VCaP (cell line): ENCODE measurements at regions not wholly inside any gene's neighbourhood (a gene's known extent, or its start where the extent isn't known, plus 50 kb on each side); places are given as distances from the start of the nearest gene placed in this dataset.
A peak's percentile ranks its signal among the peaks of the same experiment; 100 is the strongest.

Experiments used
- H3K27ac ChIP-seq: fragments of 450-650 bp; 2 replicates; pipeline ENCODE4 v1.5.1; 2017
- TF ChIP-seq, protein P1 (sequence below): fragments of 450-650 bp; conservative IDR thresholded peaks from 2 replicates; pipeline ENCODE4 v1.5.1; 2017; ENCODE audit warnings: mild to moderate bottlenecking, moderate library complexity

DNA sequence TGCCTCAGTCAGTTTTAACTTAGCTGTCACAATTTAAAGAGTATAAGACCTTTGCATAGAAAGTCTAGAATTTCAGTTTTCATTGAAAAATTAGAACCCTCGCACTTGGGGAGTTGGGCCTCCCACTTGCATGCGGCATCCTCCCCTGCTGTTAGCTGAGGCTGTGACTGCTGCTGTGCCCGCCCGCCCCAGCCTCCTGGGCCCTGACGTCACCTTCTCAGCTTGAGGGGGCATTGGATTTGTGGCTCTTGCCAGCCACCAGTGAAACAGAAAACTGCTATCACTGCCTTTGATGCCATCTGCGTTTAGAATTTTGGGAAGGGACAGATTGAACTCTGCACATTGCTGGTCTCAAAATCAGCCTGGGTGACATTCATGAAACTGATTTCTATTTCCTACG lies 108.7 kb downstream of the CTTN start:
- TF ChIP-seq, protein P1, sequence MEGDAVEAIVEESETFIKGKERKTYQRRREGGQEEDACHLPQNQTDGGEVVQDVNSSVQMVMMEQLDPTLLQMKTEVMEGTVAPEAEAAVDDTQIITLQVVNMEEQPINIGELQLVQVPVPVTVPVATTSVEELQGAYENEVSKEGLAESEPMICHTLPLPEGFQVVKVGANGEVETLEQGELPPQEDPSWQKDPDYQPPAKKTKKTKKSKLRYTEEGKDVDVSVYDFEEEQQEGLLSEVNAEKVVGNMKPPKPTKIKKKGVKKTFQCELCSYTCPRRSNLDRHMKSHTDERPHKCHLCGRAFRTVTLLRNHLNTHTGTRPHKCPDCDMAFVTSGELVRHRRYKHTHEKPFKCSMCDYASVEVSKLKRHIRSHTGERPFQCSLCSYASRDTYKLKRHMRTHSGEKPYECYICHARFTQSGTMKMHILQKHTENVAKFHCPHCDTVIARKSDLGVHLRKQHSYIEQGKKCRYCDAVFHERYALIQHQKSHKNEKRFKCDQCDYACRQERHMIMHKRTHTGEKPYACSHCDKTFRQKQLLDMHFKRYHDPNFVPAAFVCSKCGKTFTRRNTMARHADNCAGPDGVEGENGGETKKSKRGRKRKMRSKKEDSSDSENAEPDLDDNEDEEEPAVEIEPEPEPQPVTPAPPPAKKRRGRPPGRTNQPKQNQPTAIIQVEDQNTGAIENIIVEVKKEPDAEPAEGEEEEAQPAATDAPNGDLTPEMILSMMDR: no peak
- no peak overlapping the region for H3K27ac ChIP-seq

- TF ChIP-seq, protein P1: no peak
- no peak overlapping the region for H3K27ac ChIP-seq
Observed at GRCh38 chr11:70507466-70508230, 109.3 kb downstream of the CTTN start.

DNA sequence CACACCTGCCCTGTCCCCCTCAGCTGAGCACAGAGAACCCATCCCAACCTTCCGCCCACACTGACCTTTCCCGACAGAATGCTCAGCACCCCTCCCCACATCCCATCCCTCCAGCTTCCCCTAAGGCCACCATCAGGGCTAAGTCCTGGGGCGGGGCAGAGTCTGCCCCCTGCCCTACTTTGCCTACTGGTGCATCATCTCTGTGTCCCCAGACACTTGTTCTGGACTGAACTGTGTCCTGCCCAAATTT lies 109.8 kb downstream of the CTTN start:
- H3K27ac ChIP-seq: no peak overlapping the region
- TF ChIP-seq, protein P1: no peak

DNA sequence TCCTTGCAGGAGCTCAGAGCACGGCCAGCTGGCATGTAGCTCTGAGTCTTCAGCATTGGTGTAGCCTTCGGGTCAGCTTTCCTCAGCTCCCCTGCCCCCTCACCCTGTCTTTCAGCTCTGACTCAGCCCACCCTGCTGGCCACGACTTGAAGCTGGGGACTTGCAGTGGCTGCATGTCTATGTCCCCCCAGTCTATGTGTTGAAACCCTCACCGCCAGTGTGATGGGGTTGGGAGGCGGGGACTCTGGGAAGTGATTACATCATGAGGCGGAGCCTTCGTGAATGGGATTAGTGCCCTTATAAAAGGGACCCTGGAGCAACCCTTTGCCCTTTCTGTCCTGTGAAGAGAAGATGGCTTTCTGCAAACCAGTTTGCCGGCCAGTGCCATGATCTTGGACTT lies 111.1 kb downstream of the CTTN start:
- H3K27ac ChIP-seq: no peak overlapping the region
- TF ChIP-seq, protein P1: no peak

DNA sequence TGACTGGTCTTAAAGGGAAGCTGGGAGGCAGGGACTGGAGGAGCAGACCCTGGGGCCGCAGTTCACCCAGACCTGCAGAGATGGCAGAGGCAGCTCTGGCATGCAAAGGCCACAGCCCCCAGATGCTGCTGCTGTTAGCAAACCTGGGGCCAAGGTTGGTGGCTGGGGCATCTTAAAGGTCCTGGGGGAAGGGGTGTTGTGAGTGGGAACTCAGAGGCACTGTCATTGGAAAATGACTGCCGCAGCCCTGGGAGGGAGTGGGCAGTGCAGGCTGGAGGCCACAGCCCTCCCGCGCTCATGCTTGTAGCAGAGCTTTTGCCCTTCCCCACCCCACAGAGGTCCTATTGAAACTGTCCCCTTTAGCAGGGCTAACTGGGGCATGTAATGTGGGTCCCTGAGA lies 111.8 kb downstream of the CTTN start:
- H3K27ac ChIP-seq: no peak overlapping the region
- TF ChIP-seq, protein P1: no peak

DNA sequence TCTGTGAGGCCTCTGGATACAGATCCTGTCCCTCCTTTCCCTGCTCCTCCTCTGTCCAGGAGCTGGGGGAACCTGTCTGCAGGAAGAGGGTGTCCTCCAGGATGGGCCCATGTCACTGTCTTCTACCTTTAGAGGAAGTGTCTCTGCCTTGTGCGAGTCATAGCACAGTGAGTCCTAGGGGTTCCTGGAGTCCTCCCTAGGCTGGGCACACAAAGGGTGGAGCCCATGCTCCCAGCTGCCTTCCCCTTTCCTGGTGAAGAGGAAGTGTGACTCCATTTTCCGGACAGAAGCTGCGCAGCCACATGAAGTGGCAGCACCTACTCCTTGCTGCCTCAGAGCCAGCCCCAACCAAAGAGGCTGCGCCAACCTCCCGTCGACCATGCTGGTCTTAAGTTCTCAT lies 112.2 kb downstream of the CTTN start:
- H3K27ac ChIP-seq: no peak overlapping the region
- TF ChIP-seq, protein P1: no peak

GRCh38 chr11:70511345-70511744 lies 113.0 kb downstream of the CTTN start:
- TF ChIP-seq, protein P1: peak; percentile 19; the same call in 1 of the 2 replicates
- no peak overlapping the region for H3K27ac ChIP-seq

- TF ChIP-seq, protein P1: no peak
- H3K27ac ChIP-seq: no peak overlapping the region
Observed at GRCh38 chr11:70512716-70513115, 114.4 kb downstream of the CTTN start.
